GM18873 (cell line): ENCODE measurements at regions not wholly inside any gene's neighbourhood (a gene's known extent, or its start where the extent isn't known, plus 50 kb on each side); places are given as distances from the start of the nearest gene placed in this dataset.

ENCODE experiments used
- ATAC-seq: cut with Tn5 transposase; IDR thresholded peaks from one replicate; pipeline ENCODE4 v1.9.1; 2021; ENCODE audit warnings: mild to moderate bottlenecking, moderate library complexity, moderate number of reproducible peaks; ENCODE audit not compliant: unreplicated experiment, low FRiP score

DNA sequence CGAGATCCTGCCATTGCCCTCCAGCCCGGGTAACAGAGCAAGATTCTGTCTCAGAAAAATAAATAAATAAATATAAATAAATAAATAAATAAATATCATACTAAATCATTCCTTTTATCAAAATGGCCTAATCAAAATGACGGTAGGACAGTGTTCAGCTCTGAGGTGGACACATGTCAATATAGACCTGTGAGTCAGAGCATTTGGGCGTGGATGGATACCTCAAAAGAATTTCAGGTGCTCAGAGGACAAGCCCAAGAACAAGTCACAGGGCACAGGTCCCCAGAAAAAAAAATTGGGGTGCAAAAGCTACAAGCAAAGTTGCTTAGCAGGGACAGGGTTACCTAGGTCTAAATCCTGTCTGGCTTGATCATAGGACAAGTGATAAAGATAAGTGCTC, 204.7 kb upstream of the HS3ST1 start:
- ATAC-seq = no peak

DNA sequence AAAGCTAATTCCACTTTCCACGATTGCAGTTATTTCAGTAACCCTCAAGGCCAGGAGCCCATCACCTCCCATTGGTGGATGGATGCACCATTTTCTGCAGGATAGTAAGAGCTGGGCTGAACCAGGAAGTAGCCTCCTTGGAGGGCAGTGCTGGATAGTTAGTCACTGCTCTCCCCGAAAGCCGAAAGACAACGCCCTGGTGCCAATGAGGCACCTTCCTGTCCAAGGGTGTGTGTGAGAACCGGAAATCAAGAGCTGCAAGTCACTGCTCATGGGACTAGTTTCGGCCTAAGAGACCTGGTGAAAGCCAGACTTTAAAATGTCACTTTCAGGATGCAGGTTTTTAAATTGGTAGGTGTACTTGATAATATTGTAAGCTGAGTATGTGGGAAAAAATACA, 203.8 kb upstream of the HS3ST1 start:
- ATAC-seq = no peak

- ATAC-seq = no peak
Measured at GRCh38 chr4:11632025-11632424, 203.3 kb upstream of the HS3ST1 start.

- no peak for ATAC-seq
Measured at GRCh38 chr4:11631416-11631815, 202.7 kb upstream of the HS3ST1 start.

GRCh38 chr4:11628093-11628725, 199.5 kb upstream of the HS3ST1 start:
- ATAC-seq = no peak

DNA sequence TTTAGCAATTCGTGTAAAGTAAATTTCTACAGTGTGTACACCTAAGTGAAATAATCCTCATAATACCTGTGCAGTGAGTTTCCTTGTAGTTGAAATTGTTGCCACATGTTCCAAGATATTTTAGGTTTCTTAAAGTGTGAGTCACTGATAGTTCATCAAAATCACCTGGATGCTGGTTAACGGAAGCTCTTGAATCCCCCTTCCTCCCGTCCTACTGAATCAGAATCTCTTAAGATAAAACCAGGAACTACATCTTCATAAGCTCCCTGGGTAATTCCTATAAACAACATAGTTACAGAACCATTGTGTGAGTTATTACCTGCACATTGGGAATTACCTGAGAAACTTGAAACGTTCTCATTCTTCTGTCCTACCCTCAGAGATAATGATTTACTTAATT, 197.4 kb upstream of the HS3ST1 start:
- ATAC-seq = no peak

DNA sequence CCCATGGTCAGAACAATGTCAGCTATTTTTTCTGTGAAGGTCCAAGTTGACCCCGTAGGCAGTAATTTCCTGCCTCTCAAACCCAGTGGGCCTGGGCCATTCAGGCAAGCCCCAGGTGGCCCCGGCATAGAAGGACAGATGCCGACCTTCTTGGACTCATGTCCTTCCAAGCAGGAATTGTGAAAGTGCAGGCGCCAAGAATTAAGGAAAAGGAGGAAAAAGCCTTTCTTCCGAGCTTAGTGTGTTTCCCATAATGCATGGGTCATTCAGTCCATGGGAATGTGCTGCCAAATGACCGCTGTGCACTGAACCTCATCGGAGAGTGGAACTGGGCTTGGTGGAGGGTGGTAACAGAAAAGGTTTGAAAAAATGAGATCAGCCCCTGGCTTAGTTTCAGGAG, 196.5 kb upstream of the HS3ST1 start:
- ATAC-seq = no peak

GRCh38 chr4:11624370-11624769, 195.7 kb upstream of the HS3ST1 start:
- ATAC-seq = no peak

- no peak for ATAC-seq
Measured at GRCh38 chr4:11623726-11624037, 195.0 kb upstream of the HS3ST1 start.

GRCh38 chr4:11622961-11623725, 194.4 kb upstream of the HS3ST1 start:
- ATAC-seq = no peak

DNA sequence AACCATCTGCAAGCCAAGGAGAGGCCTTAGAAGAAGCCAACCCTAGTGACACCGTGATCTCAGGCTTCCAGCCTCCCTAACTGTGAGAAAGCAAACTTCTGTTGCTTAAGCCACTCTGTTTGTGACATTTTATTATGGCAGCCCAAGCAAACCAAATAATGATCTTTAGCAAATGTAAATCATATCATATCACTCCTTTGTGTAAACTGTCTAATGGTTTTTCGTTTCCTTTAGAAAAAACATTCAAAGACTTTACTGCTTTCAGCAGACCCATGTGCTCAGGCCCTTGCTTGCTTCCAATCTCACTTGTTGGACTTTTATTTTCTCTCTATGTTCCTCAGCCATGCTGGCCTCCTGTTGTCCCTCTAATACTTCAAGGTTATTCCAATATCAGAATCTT, 192.2 kb upstream of the HS3ST1 start:
- ATAC-seq = no peak

GRCh38 chr4:11618666-11619282, 190.1 kb upstream of the HS3ST1 start:
- no peak for ATAC-seq

DNA sequence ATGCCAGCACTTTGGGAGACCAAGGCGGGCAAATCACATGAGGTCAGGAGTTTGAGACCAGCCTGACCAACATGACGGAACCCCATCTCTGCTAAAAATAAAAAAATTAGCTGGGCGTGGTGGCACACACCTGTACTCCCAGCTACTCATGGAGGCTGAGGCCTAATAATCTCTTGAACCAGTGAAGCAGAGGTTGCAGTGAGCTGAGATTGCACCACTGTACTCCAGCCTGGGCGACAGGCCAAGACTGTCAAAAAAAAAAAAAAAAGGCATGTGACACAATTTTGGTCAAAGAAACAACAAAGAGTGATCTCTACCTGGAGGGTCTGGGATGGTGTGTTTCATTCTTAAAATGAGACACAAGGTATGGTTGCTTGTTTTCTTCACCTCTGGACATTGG, 188.2 kb upstream of the HS3ST1 start:
- no peak for ATAC-seq

- no peak for ATAC-seq
Measured at GRCh38 chr4:11615601-11616000, 186.9 kb upstream of the HS3ST1 start.

GRCh38 chr4:11614426-11614825, 185.7 kb upstream of the HS3ST1 start:
- no peak for ATAC-seq

GRCh38 chr4:11611868-11612267, 183.2 kb upstream of the HS3ST1 start:
- no peak for ATAC-seq

DNA sequence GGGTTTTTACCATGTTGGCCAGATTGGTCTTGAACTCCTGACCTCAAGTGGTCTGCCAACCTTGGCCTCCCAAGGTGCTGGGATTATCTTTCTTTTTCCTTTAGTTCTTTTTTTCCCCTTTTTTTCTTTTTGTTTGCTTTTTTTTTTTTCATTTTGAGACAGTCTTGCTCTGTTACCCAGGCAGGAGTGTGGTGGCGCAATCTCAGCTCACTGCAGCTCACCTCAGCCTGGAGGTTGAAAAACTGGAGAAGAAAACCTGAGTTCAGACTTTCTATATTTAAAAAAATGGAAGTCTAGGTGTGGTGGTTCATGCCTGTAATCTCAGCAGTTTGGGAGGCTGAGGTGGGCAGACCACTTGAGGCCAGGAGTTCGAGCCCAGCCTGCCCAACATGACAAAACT, 181.1 kb upstream of the HS3ST1 start:
- ATAC-seq = no peak

DNA sequence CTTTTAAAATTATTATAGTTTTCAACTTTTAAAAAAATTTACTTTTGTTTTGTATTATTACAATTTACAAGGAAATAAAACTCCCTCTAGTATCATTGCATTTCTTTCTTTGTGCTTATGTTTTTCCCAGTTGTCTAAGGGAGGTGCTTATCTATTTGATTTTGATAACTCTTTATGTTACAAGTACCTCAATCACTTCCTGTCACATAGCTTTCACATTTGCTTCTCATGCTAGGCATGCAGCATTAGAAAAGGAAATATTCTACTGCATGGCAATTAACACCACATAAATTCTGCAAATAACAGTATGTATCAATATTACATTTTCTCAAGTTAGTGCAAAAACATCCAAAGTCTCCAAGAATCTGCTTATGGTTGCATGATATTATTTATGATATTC, 180.3 kb upstream of the HS3ST1 start:
- no peak for ATAC-seq

GRCh38 chr4:11606078-11606477, 177.4 kb upstream of the HS3ST1 start:
- no peak for ATAC-seq

DNA sequence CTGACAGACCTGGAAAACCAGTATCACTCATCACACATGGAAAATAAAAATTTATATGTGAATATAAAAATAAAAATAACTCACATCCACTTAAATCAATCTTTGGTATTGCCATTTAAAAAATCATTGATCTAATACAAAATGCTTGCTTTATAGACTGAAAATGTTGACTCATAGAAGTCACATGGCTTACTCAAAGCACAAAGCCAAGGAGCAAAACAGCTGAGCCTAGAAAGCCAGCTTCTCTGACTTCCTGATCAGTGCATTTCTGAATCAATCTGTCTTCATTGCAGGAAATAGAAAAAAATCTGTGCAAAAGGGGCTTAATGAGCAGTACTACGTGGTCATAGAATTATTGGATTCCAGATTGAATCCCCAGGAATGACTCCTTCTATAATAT, 176.9 kb upstream of the HS3ST1 start:
- no peak for ATAC-seq

DNA sequence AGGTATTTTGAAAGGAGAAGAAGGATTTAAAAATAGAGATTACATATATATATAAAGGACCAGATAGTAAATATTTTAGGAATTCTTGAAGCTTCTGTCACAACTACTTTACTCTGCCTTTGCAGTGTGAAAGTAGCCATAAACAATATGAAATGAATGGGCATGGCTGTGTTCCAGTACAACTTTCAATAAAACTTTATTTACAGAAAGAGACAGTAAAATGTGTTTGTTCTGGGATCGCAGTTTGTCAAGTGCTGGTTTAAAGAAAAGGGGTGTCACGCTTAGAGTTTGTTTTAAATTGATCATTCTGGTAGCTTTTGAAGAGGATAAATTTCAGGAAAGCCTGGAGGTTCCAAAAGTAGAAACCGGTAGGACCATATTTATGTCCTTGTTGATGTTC, 176.1 kb upstream of the HS3ST1 start:
- ATAC-seq = no peak

GRCh38 chr4:11603591-11604194, 175.0 kb upstream of the HS3ST1 start:
- ATAC-seq = no peak
